CD14-positive monocyte (primary cell): ENCODE measurements at regions not wholly inside any gene's neighbourhood (a gene's known extent, or its start where the extent isn't known, plus 50 kb on each side); places are given as distances from the start of the nearest gene placed in this dataset.

ENCODE experiments used
- DNase-seq, 3 donors: peaks; one replicate each; pipeline ENCODE4 v3.0.0-alpha.2; 2011 to 2022
- H2AFZ ChIP-seq: 2 replicates; pipeline ENCODE4 v1.6.0; 2012; ENCODE audit warnings: mild to moderate bottlenecking, low read depth, low read length, inconsistent platforms; ENCODE audit not compliant: insufficient read depth, poor library complexity, severe bottlenecking
- H3K27ac ChIP-seq, 2 donors: 1 replicate in 1 of 2; 2 replicates in 1 of 2; pipeline ENCODE4 v1.5.1; 2012 to 2013; ENCODE audit warnings: low read length in 2 of 2, control low read depth in 1 of 2, inconsistent platforms in 1 of 2, low read depth in 1 of 2, mild to moderate bottlenecking in 1 of 2
- H3K27me3 ChIP-seq, 2 donors: one replicate each; pipeline versions ENCODE4 v1.6.0 to v1.6.1; 2011 to 2013; ENCODE audit warnings: low read length in 2 of 2; ENCODE audit not compliant: control insufficient read depth in 2 of 2, insufficient read depth in 2 of 2
- H3K36me3 ChIP-seq, 2 donors: replicated peaks in 1 of 2; 1 replicate in 1 of 2; 2 replicates in 1 of 2; pipeline versions ENCODE4 v1.5.1 to v1.6.1; 2012 to 2013; ENCODE audit warnings: low read length in 2 of 2, control low read depth in 1 of 2, inconsistent platforms in 1 of 2, mild to moderate bottlenecking in 1 of 2; ENCODE audit not compliant: insufficient read depth in 2 of 2, control insufficient read depth in 1 of 2
- H3K4me1 ChIP-seq, 2 donors: 1 replicate in 1 of 2; 2 replicates in 1 of 2; pipeline versions ENCODE4 v1.5.1 to v1.6.1; 2012 to 2013; ENCODE audit warnings: low read length in 2 of 2, control low read depth in 1 of 2, inconsistent platforms in 1 of 2, mild to moderate bottlenecking in 1 of 2, moderate library complexity in 1 of 2; ENCODE audit not compliant: insufficient read depth in 2 of 2, control insufficient read depth in 1 of 2
- H3K4me2 ChIP-seq: replicated peaks from 2 replicates; pipeline ENCODE3; 2012; ENCODE audit warnings: low read length, moderate library complexity, mild to moderate bottlenecking; ENCODE audit not compliant: poor library complexity, severe bottlenecking; ENCODE audit errors: extremely low read depth
- H3K4me3 ChIP-seq, 3 experiments: fragments of 200-600 bp in 1 of 3; sonication (generic) in 1 of 3; replicated peaks in 1 of 3; 1 replicate in 2 of 3; 2 replicates in 1 of 3; pipeline ENCODE4 v1.5.1; 2011 to 2013; ENCODE audit warnings: low read length in 3 of 3, mild to moderate bottlenecking in 3 of 3, control low read depth in 2 of 3, low read depth in 2 of 3, inconsistent platforms in 1 of 3, moderate library complexity in 1 of 3
- H3K79me2 ChIP-seq: 2 replicates; pipeline ENCODE4 v1.6.0; 2012; ENCODE audit warnings: mild to moderate bottlenecking, control low read depth, inconsistent platforms, low read length, moderate library complexity; ENCODE audit not compliant: insufficient read depth
- H3K9ac ChIP-seq: 2 replicates; pipeline ENCODE4 v1.6.0; 2017; ENCODE audit warnings: low read length, mild to moderate bottlenecking; ENCODE audit not compliant: insufficient read depth, poor library complexity, severe bottlenecking
- H3K9me3 ChIP-seq, 2 donors: replicated peaks in 1 of 2; 1 replicate in 1 of 2; 2 replicates in 1 of 2; pipeline versions ENCODE4 v1.5.1 to v1.6.1; 2012 to 2013; ENCODE audit warnings: low read length in 2 of 2, control low read depth in 1 of 2; ENCODE audit not compliant: control insufficient read depth in 1 of 2, insufficient read depth in 1 of 2
- H4K20me1 ChIP-seq: 2 replicates; pipeline ENCODE4 v1.6.0; 2012; ENCODE audit warnings: mild to moderate bottlenecking, low read length, control low read depth, moderate library complexity; ENCODE audit not compliant: insufficient read depth
- H3K27ac Mint-ChIP-seq, 7 donors: one replicate each; pipeline ENCODE4 v1.8.0; 2020; ENCODE audit warnings: mild to moderate bottlenecking in 7 of 7, mixed read lengths in 7 of 7, moderate library complexity in 6 of 7, inconsistent platforms in 2 of 7
- H3K27me3 Mint-ChIP-seq, 3 donors: one replicate each; pipeline ENCODE4 v1.8.0; 2021 to 2022; ENCODE audit warnings: low read depth in 3 of 3, mild to moderate bottlenecking in 3 of 3, mixed read lengths in 3 of 3, moderate library complexity in 3 of 3, inconsistent platforms in 1 of 3
- H3K36me3 Mint-ChIP-seq, 2 donors: one replicate each; pipeline ENCODE4 v1.8.0; 2020; ENCODE audit warnings: mixed read lengths in 2 of 2, inconsistent platforms in 1 of 2, mild to moderate bottlenecking in 1 of 2
- H3K4me1 Mint-ChIP-seq: one replicate; pipeline ENCODE4 v1.8.0; 2020; ENCODE audit warnings: mild to moderate bottlenecking, mixed read lengths
- H3K4me3 Mint-ChIP-seq, 2 donors: one replicate each; pipeline ENCODE4 v1.8.0; 2020; ENCODE audit warnings: mild to moderate bottlenecking in 2 of 2, mixed read lengths in 2 of 2, moderate library complexity in 1 of 2
- H3K9me3 Mint-ChIP-seq, 7 donors: one replicate each; pipeline ENCODE4 v1.8.0; 2020 to 2022; ENCODE audit warnings: mixed read lengths in 7 of 7, mild to moderate bottlenecking in 6 of 7, moderate library complexity in 6 of 7, inconsistent platforms in 2 of 7
- CTCF ChIP-seq: fragments of 200-600 bp; IDR thresholded peaks from one replicate; pipeline ENCODE4 v1.8.0; 2022; ENCODE audit warnings: antibody characterized with exemption, mild to moderate bottlenecking
- WGBS: methylation state at CpG from one replicate; pipeline ENCODE4 v1.1.5; 2013; ENCODE audit warnings: missing lambda C conversion rate; ENCODE audit not compliant: insufficient coverage; 5-methylcytosine and 5-hydroxymethylcytosine counted together
- intact Hi-C, 2 donors: fragments of 100-400 bp; cut with micrococcal nuclease; formaldehyde crosslinking; loops; one replicate each; pipeline versions ENCODE4 v1.15.0 to v1.15.1; 2023

- no peaks in the 10 kb centered on the region for H3K4me1 Mint-ChIP-seq
- H3K4me3 Mint-ChIP-seq: no peak overlapping the region
- Histone ChIP-seq H2AFZ (no peak overlapping the region), H3K9ac (no peak overlapping the region), H3K4me3 (no peak overlapping the region), H3K9me3 (no peaks in the 10 kb centered on the region), H3K27me3 (no peaks in the 10 kb centered on the region), H3K4me1 (no peaks in the 10 kb centered on the region), H3K27ac (no peak overlapping the region), H4K20me1 (no peaks in the 10 kb centered on the region), H3K4me2 (no peak overlapping the region), H3K79me2 (no peaks in the 10 kb centered on the region), H3K36me3 (no peaks in the 10 kb centered on the region)
- no peak overlapping the region for H3K27ac Mint-ChIP-seq
- DNase-seq: no peak
- H3K27me3 Mint-ChIP-seq: peaks cover 1 to 2% (median 1%) of the 10 kb centered on the region in 3 donors
- H3K36me3 Mint-ChIP-seq: no peaks in the 10 kb centered on the region
- intact Hi-C loops: no loop called here
- H3K9me3 Mint-ChIP-seq: peaks cover 0 to 5% (median 0%) of the 10 kb centered on the region in 7 donors
- 0% methylated on average over 1 of the region's 5 CpGs for WGBS
- no peak for TF ChIP-seq CTCF
These were observed 317.4 kb downstream of the EN1 start for GRCh38 chr2:118529908-118530599.

GRCh38 chr2:118527571-118527970 is 319.9 kb downstream of the EN1 start:
- Histone ChIP-seq H3K9ac (no peak overlapping the region), H3K4me1 (no peaks in the 10 kb centered on the region), H4K20me1 (no peaks in the 10 kb centered on the region), H3K27me3 (no peaks in the 10 kb centered on the region), H3K36me3 (no peaks in the 10 kb centered on the region), H3K4me2 (no peak overlapping the region), H3K4me3 (no peak overlapping the region), H2AFZ (no peak overlapping the region), H3K9me3 (no peaks in the 10 kb centered on the region), H3K27ac (no peak overlapping the region), H3K79me2 (no peaks in the 10 kb centered on the region)
- 78% methylated on average over 3 of the region's 4 CpGs for WGBS
- H3K9me3 Mint-ChIP-seq: peaks cover 0 to 7% (median 0%) of the 10 kb centered on the region in 7 donors
- H3K4me1 Mint-ChIP-seq: no peaks in the 10 kb centered on the region
- peak overlapping the region in 1 of 7 donors; percentile 50 for H3K27ac Mint-ChIP-seq
- no peaks in the 10 kb centered on the region for H3K36me3 Mint-ChIP-seq
- intact Hi-C loops: no loop called here
- H3K4me3 Mint-ChIP-seq: no peak overlapping the region
- peaks cover 1 to 2% (median 1%) of the 10 kb centered on the region in 3 donors for H3K27me3 Mint-ChIP-seq
- no peak for TF ChIP-seq CTCF
- DNase-seq: no peak
